ENCODE measurements at regions not wholly inside any gene's neighbourhood (a gene's known extent, or its start where the extent isn't known, plus 50 kb on each side); places are given as distances from the start of the nearest gene placed in this dataset.
"Not testable (repeated sequence)": the region's sequence is repeated elsewhere in the genome, so short reads cannot be mapped to it uniquely, and the experiment has no call there.

- DNase-seq = no peak
These were observed 139.6 kb downstream of the MYLK4 start for GRCh38 chr6:2611092-2611491.

DNA sequence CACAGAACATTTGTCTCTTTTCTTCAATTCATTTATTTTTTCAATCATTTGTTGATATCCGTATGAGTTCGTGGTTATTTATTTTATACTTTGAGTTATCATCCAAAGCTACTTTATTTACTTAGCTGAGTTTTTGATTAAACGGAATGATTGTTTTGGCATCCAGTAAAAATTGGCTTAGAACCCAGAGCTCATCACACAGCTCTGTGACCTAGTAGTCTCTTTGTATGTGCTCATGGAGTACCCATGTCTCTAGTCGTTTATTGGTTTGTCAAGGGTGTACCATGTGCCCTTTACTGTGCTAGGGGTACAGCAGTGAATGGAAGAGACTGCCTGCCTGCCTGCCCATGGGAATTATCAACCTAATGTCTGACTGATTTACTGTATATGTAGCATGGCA, 142.2 kb downstream of the MYLK4 start:
- DNase-seq = no peak

GRCh38 chr6:2600363-2600762, 150.4 kb downstream of the MYLK4 start:
- no peak for DNase-seq

- no peak for DNase-seq
These were observed 150.9 kb downstream of the MYLK4 start for GRCh38 chr6:2599817-2600216.

GRCh38 chr6:2598867-2599266, 151.9 kb downstream of the MYLK4 start:
- no peak for DNase-seq

- no peak for DNase-seq
These were observed 152.7 kb downstream of the MYLK4 start for GRCh38 chr6:2597991-2598390.

GRCh38 chr6:2597457-2597856, 153.3 kb downstream of the MYLK4 start:
- DNase-seq = not testable (repeated sequence)

DNA sequence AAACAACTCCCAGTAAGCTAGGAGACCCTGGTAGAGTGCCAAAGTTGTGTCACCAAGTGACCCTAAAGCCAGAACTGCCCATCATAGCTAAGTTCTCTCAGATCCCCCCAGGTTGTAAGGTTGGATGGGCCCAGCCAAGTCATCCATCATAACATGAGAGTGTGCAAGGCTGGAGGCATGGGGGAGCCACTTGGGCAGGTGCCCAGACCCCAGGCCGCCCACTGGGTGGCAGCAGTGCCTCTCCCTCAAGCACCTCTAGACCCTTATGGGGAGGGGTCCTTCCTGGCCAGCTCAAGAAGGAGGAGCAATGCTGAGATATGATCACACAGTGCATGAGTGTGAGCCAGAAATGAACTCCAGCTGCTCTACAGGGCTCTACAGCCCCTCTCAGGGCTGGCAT, 154.5 kb downstream of the MYLK4 start:
- peak in 1 of 2 experiments; percentile 50 for DNase-seq

- DNase-seq = no peak
These were observed 155.9 kb downstream of the MYLK4 start for GRCh38 chr6:2594868-2595267.

DNA sequence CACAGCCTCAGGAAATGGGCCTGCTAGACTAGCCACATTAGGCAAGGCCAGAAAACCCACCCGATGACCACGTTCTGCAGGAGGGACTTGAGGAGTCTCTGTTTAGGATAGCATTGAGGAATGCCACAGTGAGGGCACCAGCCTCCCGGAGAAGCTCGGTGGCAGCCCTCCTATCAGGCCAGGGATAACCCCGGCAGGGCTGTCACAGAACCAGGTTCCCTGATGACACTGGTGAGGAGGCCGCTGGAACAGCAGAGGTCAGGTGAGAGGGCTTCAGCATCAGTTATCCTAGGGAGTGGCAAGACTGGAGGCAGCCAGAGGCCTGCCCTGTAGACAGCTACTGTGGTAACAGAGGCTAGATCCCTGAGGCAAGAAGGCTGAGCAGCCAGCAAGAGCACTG, 157.6 kb downstream of the MYLK4 start:
- no peak for DNase-seq

DNA sequence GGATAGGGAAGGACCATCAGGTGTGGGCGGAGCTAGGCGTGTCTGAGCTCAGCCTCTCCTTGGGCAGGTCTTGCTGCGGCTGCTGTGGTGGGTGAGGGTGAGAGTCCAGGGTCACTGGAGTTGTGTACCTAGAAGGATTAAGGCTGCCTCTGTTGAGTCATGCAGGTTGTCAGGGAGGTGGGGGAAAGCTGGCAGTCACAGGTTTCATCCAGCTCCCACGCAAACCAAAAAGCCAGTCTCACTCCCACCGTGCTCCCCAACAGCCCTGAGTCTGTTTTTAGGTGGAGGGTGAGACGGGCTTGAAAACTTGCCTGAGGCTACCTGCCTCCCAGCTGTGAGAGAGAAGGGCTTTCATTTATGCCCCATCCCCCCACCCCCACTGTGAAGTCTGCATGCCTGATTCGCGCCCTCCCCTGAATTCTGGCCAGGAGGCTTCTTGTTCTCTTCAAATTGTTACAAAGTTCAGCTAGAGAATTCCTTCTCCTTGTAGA, 161.5 kb downstream of the MYLK4 start:
- no peak for DNase-seq

DNA sequence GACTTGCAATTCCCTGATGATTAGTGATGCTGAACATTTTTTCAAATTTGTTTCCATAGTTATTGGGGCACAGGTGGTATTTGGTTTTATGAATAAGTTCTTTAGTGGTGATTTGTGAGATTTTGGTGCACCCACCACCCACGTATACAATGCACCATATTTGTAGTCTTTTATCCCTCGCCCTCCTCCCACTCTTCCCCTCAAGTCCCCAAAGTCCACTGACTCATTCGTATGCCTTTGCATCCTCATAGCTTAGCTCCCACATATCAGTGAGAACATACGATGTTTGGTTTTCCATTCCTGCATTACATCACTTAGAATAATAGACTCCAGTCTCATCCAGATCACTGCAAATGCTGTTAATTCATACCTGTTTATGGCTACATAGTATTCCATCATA, 167.3 kb downstream of the MYLK4 start:
- DNase-seq = no peak

GRCh38 chr6:2582268-2582667, 168.5 kb downstream of the MYLK4 start:
- DNase-seq = no peak

DNA sequence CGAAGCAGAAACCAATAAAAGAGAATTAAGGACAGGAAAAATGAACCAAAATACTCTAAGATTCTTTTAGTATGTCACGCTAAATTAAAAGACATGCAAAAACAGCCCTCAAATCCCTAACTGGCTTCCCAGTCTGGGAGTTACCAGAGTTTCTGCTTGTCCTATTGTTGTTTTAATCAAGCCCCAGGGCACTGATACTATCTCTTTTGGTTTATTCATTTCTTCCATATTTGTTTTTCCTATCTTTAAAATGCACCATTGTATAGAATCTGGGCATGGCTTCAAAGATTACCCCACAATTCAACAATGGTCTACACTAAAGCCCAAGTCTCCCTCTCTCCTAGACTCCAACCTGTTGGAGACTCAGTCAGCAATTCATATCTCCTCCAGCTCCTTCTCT, 169.1 kb downstream of the MYLK4 start:
- no peak for DNase-seq

DNA sequence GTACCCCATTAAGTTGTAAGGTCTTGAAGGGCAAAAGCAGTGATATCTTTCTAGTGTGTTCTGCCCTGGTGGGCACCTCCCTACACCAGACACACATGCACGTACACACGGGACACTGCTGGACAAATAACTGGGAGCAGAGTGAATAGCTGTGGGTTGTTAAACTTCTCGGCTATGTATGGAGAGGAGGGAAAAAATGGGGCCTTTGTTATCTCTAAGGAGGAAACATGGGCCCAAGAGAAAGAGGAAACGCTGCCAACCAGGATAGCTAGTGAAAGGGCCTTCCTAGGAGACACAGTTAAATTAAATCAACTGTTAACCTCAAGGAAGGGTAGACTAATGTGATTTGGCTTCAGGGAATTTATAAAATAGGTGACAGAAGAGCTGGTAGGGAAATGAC, 169.7 kb downstream of the MYLK4 start:
- DNase-seq = no peak

DNA sequence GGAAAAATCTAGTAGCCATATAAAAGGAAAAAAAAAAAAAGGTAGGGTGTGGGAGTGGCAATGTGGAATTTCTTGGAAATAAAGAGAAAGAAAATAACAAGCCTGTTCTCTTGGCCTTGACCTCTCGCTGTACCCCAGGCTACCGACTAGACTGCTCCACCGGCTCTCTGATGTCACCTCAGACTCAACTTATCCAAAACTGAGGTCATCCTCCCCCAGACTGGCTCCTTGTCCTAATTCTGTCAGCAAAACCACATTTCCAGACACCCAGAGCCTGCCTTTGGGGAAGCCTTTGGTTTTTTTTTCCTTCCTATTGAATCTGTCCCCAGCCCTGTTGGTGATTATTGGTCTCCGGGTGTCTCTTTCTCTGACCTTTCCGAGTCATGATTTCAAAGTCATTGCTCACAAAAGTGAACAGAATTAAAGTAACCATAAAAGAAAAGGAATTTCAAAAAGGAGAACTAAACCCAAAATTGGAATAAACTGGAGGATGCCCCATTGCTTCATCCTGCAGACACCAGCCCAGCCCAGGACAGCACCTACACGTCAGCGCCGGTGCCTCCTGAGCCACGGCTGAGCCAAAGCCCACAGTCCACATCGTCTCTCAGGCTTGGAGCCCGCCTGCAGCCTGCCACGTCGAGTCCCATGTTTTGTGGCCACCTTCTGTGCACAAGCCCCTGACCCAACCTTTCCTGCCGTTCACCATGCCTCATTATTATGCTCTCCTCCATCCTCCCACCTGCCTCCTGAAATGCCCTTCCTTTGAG, 170.7 kb downstream of the MYLK4 start:
- no peak for DNase-seq

DNA sequence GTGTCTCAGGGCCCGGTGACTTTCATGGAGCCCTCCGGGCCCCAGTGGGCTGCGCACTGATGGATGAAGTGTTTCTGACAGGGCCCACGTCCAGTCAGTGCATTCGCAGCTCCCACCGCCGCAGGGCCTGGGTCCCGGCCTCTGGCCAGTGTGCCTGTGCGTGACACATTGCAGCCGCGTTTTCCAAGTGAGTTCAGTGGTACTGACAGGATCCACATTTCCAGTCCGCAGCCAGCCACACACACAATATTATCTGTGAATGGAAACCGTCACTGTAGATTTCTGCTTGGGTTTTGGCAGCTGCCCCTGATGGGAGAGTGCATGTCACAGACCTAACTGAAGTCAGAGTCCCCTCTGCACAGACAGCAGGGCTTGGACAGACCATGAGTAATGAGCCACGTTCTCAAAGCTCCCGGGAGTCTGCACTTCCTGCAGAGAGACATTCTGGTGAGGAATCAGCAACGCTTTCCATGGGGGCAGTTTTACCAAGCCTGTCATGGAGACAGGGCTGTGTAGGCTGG, 171.4 kb downstream of the MYLK4 start:
- no peak for DNase-seq

DNA sequence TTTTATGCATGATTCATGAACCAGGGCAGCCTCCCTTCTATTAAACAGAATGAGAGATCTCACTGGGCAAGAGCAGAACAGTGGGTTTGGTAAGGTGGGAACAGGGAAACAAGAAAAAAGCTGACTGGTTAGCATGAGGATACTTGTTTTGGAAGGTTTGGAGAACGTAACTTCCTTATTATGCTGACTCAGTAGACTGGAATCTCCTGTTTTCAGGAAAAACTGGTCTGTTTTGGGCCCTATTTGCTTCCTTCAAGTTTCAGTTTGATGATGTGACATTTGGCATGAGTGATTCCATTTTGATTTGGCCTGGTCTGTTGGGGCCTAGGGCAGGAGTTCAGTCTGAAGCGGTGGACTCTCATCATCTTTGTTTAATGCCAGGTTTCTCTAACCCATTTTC, 172.0 kb downstream of the MYLK4 start:
- DNase-seq = no peak

- no peak for DNase-seq
These were observed 174.2 kb downstream of the MYLK4 start for GRCh38 chr6:2576499-2576898.

- no peak for DNase-seq
These were observed 175.5 kb downstream of the MYLK4 start for GRCh38 chr6:2575236-2575635.

DNA sequence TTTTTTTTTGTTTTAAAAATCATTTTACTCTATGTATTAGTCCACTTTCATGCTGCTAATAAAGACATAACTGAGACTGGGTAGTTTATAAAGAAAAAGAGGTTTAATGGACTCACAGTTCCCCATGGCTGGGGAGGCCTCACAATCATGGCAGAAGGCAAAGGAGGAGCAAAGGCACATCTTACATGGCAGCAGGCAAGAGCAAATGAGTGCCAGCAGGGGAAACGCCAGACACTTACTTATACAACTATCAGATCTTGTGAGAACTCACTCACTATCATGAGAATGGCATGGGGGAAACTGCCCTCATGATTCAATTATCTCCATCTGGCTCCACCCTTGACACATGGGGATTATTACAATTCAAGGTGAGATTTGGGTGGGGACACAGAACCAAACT, 181.3 kb downstream of the MYLK4 start:
- DNase-seq = not testable (repeated sequence)

- DNase-seq = no peak
These were observed 184.7 kb downstream of the MYLK4 start for GRCh38 chr6:2566048-2566447.

DNA sequence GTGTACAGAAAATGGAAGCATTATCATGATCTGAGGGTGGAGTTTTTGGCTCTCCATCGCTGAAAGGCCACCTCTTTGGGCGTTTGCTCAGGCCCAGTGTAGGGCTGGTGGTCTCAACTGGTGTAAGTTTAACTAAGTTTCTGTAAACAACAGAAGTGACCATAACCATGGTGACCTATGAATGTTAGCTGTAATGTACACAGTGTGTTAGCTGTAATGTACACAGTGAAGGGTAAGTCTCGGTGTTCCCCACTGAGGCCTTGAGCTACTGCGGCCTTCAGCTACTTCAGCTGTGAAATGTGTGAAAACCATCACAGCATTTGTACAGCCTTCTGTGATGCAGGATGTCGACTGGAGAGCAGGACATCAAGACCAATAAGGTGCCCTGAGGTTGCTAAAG, 185.2 kb downstream of the MYLK4 start:
- DNase-seq = no peak

DNA sequence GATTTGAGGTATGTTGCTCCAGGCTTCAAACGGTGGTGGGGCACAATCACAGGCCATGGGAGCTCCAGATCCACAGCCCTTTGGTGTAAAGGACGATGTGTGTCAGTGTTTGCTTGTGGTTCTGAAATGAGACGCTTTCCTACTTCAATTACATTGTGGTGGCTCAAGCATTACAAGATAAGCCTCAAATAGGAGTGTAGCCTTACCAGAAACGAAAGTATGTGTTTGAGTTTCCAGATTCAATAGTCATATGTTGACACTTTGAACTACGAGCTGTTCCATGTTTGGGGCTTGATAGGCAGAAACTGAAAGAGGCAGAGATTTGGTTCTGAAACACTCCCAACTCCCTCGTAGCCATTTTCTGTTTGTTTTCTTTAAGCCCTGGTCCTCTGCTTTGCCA, 187.1 kb downstream of the MYLK4 start:
- DNase-seq = no peak
